ENCODE measurements at regions not wholly inside any gene's neighbourhood (a gene's known extent, or its start where the extent isn't known, plus 50 kb on each side); places are given as distances from the start of the nearest gene placed in this dataset.

DNA sequence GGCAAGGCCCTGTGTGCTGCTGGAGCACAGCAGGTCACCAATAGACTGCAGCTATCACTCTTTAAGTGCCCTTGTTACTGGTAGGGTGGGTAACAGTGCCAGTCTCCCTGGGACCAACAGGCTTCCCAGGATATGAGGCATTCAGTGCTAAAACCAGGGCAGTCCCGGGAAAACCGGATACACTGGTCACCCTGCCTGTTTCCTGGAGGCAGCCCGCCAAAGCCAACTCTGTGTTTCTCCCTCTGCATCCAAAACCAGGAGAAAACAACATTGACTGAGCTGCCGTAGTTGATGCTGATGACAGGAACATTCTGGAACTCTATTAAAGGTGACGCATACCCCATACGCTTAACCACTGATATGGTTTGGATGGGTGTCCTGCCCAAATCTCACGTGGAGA lies 149.1 kb downstream of the SHANK2 start:
- H2BK5ac ChIP-seq (ENCODE audit: low read depth, low read length) = no peak overlapping the region
- no peak overlapping the region; a peak in 1 of 7 replicates for H3K9ac ChIP-seq (replicated peaks in 1 of 4; ENCODE audit: extremely low read depth in 1 of 4, low read depth in 3 of 4, low read length in 3 of 4)
- no peaks in the 10 kb centered on the region for H3K4me1 ChIP-seq (replicated peaks in 1 of 4; ENCODE audit: control insufficient read depth in 3 of 4, insufficient read depth in 4 of 4, low read length in 3 of 4)
- H3K79me2 ChIP-seq (ENCODE audit: control insufficient read depth in 1 of 2, insufficient read depth in 2 of 2, low read length in 2 of 2) = no peaks in the 10 kb centered on the region
- no peaks in the 10 kb centered on the region for H3K9me3 ChIP-seq (ENCODE audit: insufficient read depth in 2 of 2, low read depth in 1 of 2, low read length in 1 of 2)
- TF ChIP-seq ASH2L (IDR thresholded peaks at IDR 0.05; ENCODE audit: low read length) = no peak
- H3K18ac ChIP-seq (ENCODE audit: extremely low read depth, low read length) = no peak overlapping the region
- no peaks in the 10 kb centered on the region for H3K27me3 ChIP-seq (replicated peaks in 1 of 4; ENCODE audit: control insufficient read depth in 3 of 4, extremely low read depth in 1 of 4, insufficient read depth in 3 of 4, low read length in 3 of 4)
- no peak overlapping the region for H2BK15ac ChIP-seq (ENCODE audit: low read length)
- H3K23me2 ChIP-seq (ENCODE audit: low read depth, low read length) = no peaks in the 10 kb centered on the region
- H2AFZ ChIP-seq (ENCODE audit: low read length) = no peak overlapping the region
- no peak overlapping the region for H2AK5ac ChIP-seq (ENCODE audit: low read depth, low read length)
- no peak overlapping the region for H2BK120ac ChIP-seq (replicated peaks; ENCODE audit: low read depth, low read length)
- H3K4me2 ChIP-seq (ENCODE audit: insufficient read depth in 1 of 2, low read depth in 2 of 2, low read length in 2 of 2) = no peak overlapping the region; a peak in 1 of 4 replicates
- peaks cover 2% of the 10 kb centered on the region; the same call in 1 of the 2 replicates for H3K79me1 ChIP-seq (ENCODE audit: low read depth, low read length)
- no peak overlapping the region for H3K27ac ChIP-seq (ENCODE audit: low read depth, low read length)
- no peak for FAIRE-seq
- H4K91ac ChIP-seq (replicated peaks; ENCODE audit: insufficient read length, low read length) = no peak overlapping the region
- no peak overlapping the region for H4K5ac ChIP-seq (ENCODE audit: insufficient read length, low read depth, low read length)
- no peak overlapping the region for H2BK12ac ChIP-seq (ENCODE audit: low read depth, low read length)
- ChIA-PET POLR2A (ENCODE audit: partially characterized antibody) (no interaction called here), CTCF (ENCODE audit: partially characterized antibody) (interaction anchor here (1.3 kb wide), 1 partner anchor 12 kb away, joined by 4 read pairs; no protein-coding TSS in a partner anchor)
- no peak overlapping the region for H3K4me3 ChIP-seq (ENCODE audit: extremely low read depth in 1 of 4, insufficient read depth in 2 of 4, low read depth in 3 of 4, low read length in 4 of 4)
- no peak overlapping the region for H2BK20ac ChIP-seq (ENCODE audit: low read length)
- no peak overlapping the region for H3K14ac ChIP-seq (ENCODE audit: insufficient read length)
- WGBS, 2 experiments (ENCODE audit: extremely low coverage in 1 of 2, insufficient coverage in 1 of 2, insufficient read length in 1 of 2, insufficient replicate concordance in 2 of 2, low coverage in 1 of 2, low lambda C conversion rate in 2 of 2, missing lambda C conversion rate in 1 of 2) = 86% methylated on average over 7 of the region's 7 CpGs; no CpG with 5 or more reads in 1 of the 2 experiments
- no peak overlapping the region for H4K8ac ChIP-seq (ENCODE audit: extremely low read depth, insufficient read depth, low read length)
- H3K23ac ChIP-seq (ENCODE audit: insufficient read length) = no peak overlapping the region
- no peaks in the 10 kb centered on the region for H4K20me1 ChIP-seq (replicated peaks in 1 of 2; ENCODE audit: control insufficient read depth in 1 of 2, insufficient read depth in 2 of 2, low read length in 2 of 2)
- H3K4ac ChIP-seq (replicated peaks; ENCODE audit: insufficient read length, low read depth, low read length) = no peak overlapping the region
- no peak overlapping the region for H3K56ac ChIP-seq (replicated peaks; ENCODE audit: insufficient read length, low read depth, low read length)
- H3K36me3 ChIP-seq (ENCODE audit: control insufficient read depth in 2 of 4, insufficient read depth in 4 of 4, low read length in 3 of 4) = peaks cover 0 to 5% (median 2%) of the 10 kb centered on the region in 4 experiments; a peak in 6 of 8 replicates
- DNase-seq (ENCODE audit: low read depth in 1 of 2, low spot score in 2 of 2) = no peak

Measured in H1 (cell line).